WI38 (cell line): ENCODE measurements at regions not wholly inside any gene's neighbourhood (a gene's known extent, or its start where the extent isn't known, plus 50 kb on each side); places are given as distances from the start of the nearest gene placed in this dataset.

Experiments
- H3K4me3 ChIP-seq: 2 replicates; pipeline ENCODE4 v1.5.1; 2011; ENCODE audit warnings: low read depth, mild to moderate bottlenecking, control low read depth, low read length
- CTCF ChIP-seq: IDR thresholded peaks from 2 replicates; pipeline ENCODE4 v1.5.1; 2012; ENCODE audit warnings: low read depth, mild to moderate bottlenecking, control low read depth, low read length

DNA sequence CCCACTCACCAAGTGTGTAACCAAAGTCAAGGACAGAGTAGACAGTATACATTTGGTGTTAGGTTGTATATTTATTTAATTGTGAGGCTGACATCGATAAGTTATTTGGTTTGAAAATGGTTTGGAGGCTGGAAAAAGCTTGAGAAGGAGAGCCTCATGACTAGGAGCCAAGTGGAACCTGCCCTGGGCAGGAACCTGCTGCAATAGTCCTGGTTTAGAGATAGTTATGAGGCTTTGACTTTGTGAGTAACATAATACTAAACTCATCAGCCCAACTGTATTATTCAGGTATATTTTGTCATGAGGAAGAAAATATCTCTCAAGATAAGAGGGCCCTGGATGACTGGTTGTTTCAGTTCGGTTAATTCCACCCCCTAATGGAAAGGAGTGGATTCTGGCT, 234.3 kb upstream of the CYRIA start:
- H3K4me3 ChIP-seq, result no peak overlapping the region
- no peak for TF ChIP-seq CTCF

- no peak overlapping the region for H3K4me3 ChIP-seq
- no peak for TF ChIP-seq CTCF
Observed at GRCh38 chr2:16890081-16890480, 224.4 kb upstream of the CYRIA start.

DNA sequence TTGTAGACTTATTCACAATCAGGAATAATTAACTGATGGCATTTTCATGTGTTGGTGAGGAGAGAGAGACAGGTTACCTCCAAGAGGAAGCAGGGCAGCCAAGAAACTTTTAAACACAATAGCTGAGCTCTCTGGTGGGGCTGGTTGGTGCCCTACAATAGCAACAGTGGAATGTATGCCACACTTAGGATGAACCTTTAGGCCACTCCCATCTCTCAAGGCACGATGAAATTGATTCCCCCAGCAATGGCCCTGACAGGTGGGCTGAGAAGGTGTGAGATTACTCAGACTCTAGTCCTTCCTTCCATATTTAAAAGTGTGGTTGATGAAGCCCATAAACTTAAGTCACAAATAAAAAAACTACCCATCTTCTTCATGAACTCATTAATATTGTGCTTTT, 219.4 kb upstream of the CYRIA start:
- H3K4me3 ChIP-seq, result no peak overlapping the region
- no peak for TF ChIP-seq CTCF

DNA sequence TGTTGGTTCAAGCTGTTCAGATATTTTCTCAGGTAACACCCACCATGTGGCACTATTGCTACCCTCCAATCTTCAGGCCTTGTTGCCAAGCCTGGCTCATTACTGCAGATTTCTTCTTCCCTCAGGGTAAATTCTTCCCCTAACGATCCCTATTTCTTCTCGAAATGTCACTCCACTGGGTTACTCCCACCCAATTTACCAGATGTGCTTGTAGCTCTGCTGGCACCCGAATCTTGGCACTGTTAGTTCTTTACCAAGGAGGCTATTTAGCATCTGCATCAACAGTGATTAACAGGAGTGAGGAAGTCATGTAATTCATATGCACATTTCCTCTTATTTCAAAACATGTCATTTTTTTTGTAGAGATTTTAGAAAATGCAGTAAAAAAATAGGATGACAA, 217.1 kb upstream of the CYRIA start:
- TF ChIP-seq CTCF, result no peak
- no peak overlapping the region for H3K4me3 ChIP-seq

GRCh38 chr2:16881122-16881521, 215.5 kb upstream of the CYRIA start:
- no peak overlapping the region for H3K4me3 ChIP-seq
- TF ChIP-seq CTCF, result no peak

DNA sequence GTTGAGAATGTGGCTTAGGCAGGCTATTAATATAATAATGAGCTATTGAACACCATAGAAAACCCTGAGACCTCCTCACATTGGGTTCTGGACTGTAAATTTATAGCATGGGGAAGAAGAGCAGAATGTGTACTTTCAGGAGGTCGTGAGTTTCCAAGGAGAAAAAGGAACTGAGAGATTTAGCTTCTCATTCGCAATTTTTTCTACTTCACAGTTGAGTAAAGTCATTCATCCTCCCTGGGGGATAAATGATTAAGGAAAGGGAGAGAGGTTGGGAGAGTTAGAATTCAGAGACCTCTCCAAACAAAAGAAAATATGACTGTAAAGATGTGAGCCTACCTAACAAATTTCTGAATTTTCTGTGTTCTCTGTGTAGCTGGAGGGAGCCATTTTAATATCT, 205.8 kb upstream of the CYRIA start:
- H3K4me3 ChIP-seq, result no peak overlapping the region
- TF ChIP-seq CTCF, result no peak

DNA sequence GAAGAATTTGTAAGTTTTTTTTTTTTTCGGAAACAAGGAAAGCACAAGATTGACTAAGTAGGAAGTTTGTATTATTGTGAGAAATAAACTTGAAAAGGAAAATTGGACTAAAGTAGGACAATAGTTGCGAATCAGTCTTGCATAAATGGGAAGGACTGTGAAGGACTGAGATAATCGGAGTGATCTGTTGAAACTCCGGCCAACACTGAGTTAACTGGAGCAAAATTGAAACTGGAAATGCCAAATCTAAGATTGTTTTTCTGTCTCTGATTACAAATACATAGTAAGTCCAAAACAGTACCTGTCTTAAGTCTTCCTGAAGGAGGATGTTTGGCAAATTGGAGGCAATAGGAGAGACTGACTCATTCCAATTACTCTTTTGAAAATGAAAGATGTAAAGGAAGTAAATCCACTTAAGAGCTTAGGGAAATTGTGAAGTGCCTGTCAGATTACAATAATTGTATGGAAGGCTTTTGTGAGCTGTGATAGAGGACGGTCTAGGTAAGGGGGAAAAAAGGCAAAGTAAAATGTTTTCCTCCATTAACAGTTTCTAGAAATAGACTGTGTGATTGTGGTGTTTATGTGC, 204.9 kb upstream of the CYRIA start:
- TF ChIP-seq CTCF, result no peak
- no peak overlapping the region for H3K4me3 ChIP-seq
